Mucosa of descending colon (tissue), 3 donors: ENCODE measurements at regions not wholly inside any gene's neighbourhood (a gene's known extent, or its start where the extent isn't known, plus 50 kb on each side); places are given as distances from the start of the nearest gene placed in this dataset.

Source experiments
- ATAC-seq: fragments of 200-7000 bp; cut with Tn5 transposase; one replicate; pipeline ENCODE4 v1.9.1; 2020; ENCODE audit warnings: mild to moderate bottlenecking, moderate library complexity
- DNase-seq, 3 donors: peaks; one replicate each; pipeline ENCODE4 v3.0.0-alpha.2; 2020
- H3K36me3 ChIP-seq: fragments of 200-600 bp; one replicate; pipeline ENCODE4 v1.8.0; 2021; ENCODE audit warnings: low read depth, mild to moderate bottlenecking
- H3K4me1 ChIP-seq: fragments of 200-600 bp; one replicate; pipeline ENCODE4 v1.8.0; 2021; ENCODE audit warnings: low read depth, mild to moderate bottlenecking
- H3K4me3 ChIP-seq: fragments of 200-600 bp; one replicate; pipeline ENCODE4 v1.8.0; 2021; ENCODE audit warnings: mild to moderate bottlenecking
- H3K9me3 ChIP-seq: fragments of 200-600 bp; one replicate; pipeline ENCODE4 v1.8.0; 2021; ENCODE audit warnings: mild to moderate bottlenecking
- CTCF ChIP-seq: fragments of 200-600 bp; IDR thresholded peaks from one replicate; pipeline ENCODE4 v1.8.0; 2022; ENCODE audit warnings: antibody characterized with exemption, mild to moderate bottlenecking
- intact Hi-C, 2 donors: fragments of 100-400 bp; cut with DNase I in 1 of 2; cut with micrococcal nuclease in 1 of 2; formaldehyde crosslinking; loops; one replicate each; pipeline versions ENCODE4 v1.11.0 to v1.11.1; 2022; cut with DNase I, micrococcal nuclease
- donor health status: DM: no; HTN: no; CAD: no; lungs with moderate emphysema.
- donor health status: DM: no; HTN: no; CAD: no.
- donor health status: DM: no; HTN: yes; CAD: no.

- no peak for ATAC-seq
Observed at GRCh38 chr10:113438652-113439051, 114.2 kb upstream of the HABP2 start.

GRCh38 chr10:113441220-113441619 lies 111.6 kb upstream of the HABP2 start:
- ATAC-seq (peak; percentile 21), DNase-seq (no peak)
- H3K9me3 ChIP-seq = no peaks in the 10 kb centered on the region

More at GRCh38 chr10:113438652-113439051, 114.2 kb upstream of the HABP2 start:
- Histone ChIP-seq H3K9me3 (no peaks in the 10 kb centered on the region), H3K4me3 (no peak overlapping the region), H3K36me3 (no peaks in the 10 kb centered on the region), H3K4me1 (no peaks in the 10 kb centered on the region)
- no peak for TF ChIP-seq CTCF
- DNase-seq = no peak
- intact Hi-C loops = no loop called here

GRCh38 chr10:113441686-113442270 lies 111.1 kb upstream of the HABP2 start:
- ATAC-seq (no peak), DNase-seq (no peak)
- H3K4me3 ChIP-seq = no peak overlapping the region
- no peaks in the 10 kb centered on the region for H3K9me3 ChIP-seq
- intact Hi-C loops = no loop called here
- TF ChIP-seq CTCF = no peak
- H3K36me3 ChIP-seq = no peaks in the 10 kb centered on the region
- H3K4me1 ChIP-seq = no peaks in the 10 kb centered on the region

More at GRCh38 chr10:113441220-113441619, 111.6 kb upstream of the HABP2 start:
- TF ChIP-seq CTCF = no peak
- H3K4me3 ChIP-seq = no peak overlapping the region
- no peaks in the 10 kb centered on the region for H3K36me3 ChIP-seq
- H3K4me1 ChIP-seq = no peaks in the 10 kb centered on the region
- intact Hi-C loops = no loop called here

- Histone ChIP-seq H3K9me3 (no peaks in the 10 kb centered on the region), H3K4me1 (no peaks in the 10 kb centered on the region), H3K4me3 (no peak overlapping the region), H3K36me3 (no peaks in the 10 kb centered on the region)
- intact Hi-C loops = no loop called here
- ATAC-seq (peak; percentile 29), DNase-seq (no peak)
- no peak for TF ChIP-seq CTCF
Observed at GRCh38 chr10:113442336-113442735, 110.5 kb upstream of the HABP2 start.

- intact Hi-C loops = no loop called here
- no peaks in the 10 kb centered on the region for H3K36me3 ChIP-seq
- no peaks in the 10 kb centered on the region for H3K9me3 ChIP-seq
- DNase-seq = no peak
- ATAC-seq = no peak
- no peak overlapping the region for H3K4me3 ChIP-seq
- no peak for TF ChIP-seq CTCF
- H3K4me1 ChIP-seq = no peaks in the 10 kb centered on the region
Observed at GRCh38 chr10:113443141-113443925, 109.5 kb upstream of the HABP2 start.
